IMR-90 (cell line): ENCODE measurements at regions not wholly inside any gene's neighbourhood (a gene's known extent, or its start where the extent isn't known, plus 50 kb on each side); places are given as distances from the start of the nearest gene placed in this dataset.

Experiments used
- ATAC-seq: fragments of 200-7000 bp; cut with Tn5 transposase; 2 replicates; pipeline ENCODE4 v1.9.1; 2020; ENCODE audit warnings: low read depth, mild to moderate bottlenecking, moderate library complexity
- BruUV-seq: library from RNA; stranded (reverse); fragments of 400-500 nt; replicated peaks from 2 replicates; lab custom pipeline; 2021; lab: Mats Ljungman, UMichigan
- CTCF ChIA-PET: fragments of 300-600 bp; formaldehyde crosslinking; extraction: SDS; loops from one replicate; lab custom pipeline; 2021; ENCODE audit warnings: antibody characterized with exemption; lab: Yijun Ruan, JAX
- POLR2A ChIA-PET: fragments of 300-600 bp; sonication (Branson Sonifier 250); formaldehyde crosslinking; loops from one replicate; lab custom pipeline; 2022; ENCODE audit warnings: antibody characterized with exemption; ENCODE audit not compliant: unreplicated experiment; lab: Charles Lee
- DNase-seq: peaks from one replicate; pipeline ENCODE4 v3.0.0; 2013
- H2AFZ ChIP-seq: replicated peaks from 2 replicates; pipeline ENCODE3; 2013; ENCODE audit warnings: low read length, mild to moderate bottlenecking; ENCODE audit not compliant: poor library complexity
- H2AK5ac ChIP-seq: 2 replicates; pipeline ENCODE4 v1.6.1; 2013; ENCODE audit warnings: low read depth, low read length, inconsistent platforms
- H2AK9ac ChIP-seq: replicated peaks from 2 replicates; pipeline ENCODE3; 2013; ENCODE audit warnings: mild to moderate bottlenecking, low read depth, low read length, moderate library complexity; ENCODE audit not compliant: poor library complexity
- H2BK120ac ChIP-seq: 2 replicates; pipeline ENCODE4 v1.6.1; 2013; ENCODE audit warnings: low read depth, low read length, inconsistent platforms
- H2BK15ac ChIP-seq: 3 replicates; pipeline ENCODE4 v1.6.1; 2013; ENCODE audit warnings: low read depth, low read length, inconsistent platforms
- H2BK20ac ChIP-seq: 2 replicates; pipeline ENCODE4 v1.6.1; 2013; ENCODE audit warnings: low read depth, mild to moderate bottlenecking, inconsistent platforms, low read length, moderate library complexity
- H2BK5ac ChIP-seq: 2 replicates; pipeline ENCODE4 v1.6.1; 2013; ENCODE audit warnings: mild to moderate bottlenecking, low read depth, low read length, inconsistent platforms; ENCODE audit not compliant: poor library complexity, severe bottlenecking
- H3K14ac ChIP-seq: replicated peaks from 2 replicates; pipeline ENCODE4 v1.6.1; 2013; ENCODE audit warnings: low read depth, low read length, inconsistent platforms
- H3K18ac ChIP-seq: 2 replicates; pipeline ENCODE4 v1.6.1; 2013; ENCODE audit warnings: low read depth, low read length, control low read depth
- H3K23ac ChIP-seq: 2 replicates; pipeline ENCODE4 v1.6.1; 2013; ENCODE audit warnings: low read depth, low read length, inconsistent platforms
- H3K27ac ChIP-seq: 2 replicates; pipeline ENCODE4 v1.5.1; 2013; ENCODE audit warnings: mild to moderate bottlenecking, control low read depth, low read length; ENCODE audit not compliant: insufficient read depth
- H3K27me3 ChIP-seq: 2 replicates; pipeline ENCODE4 v1.6.1; 2013; ENCODE audit warnings: low read length; ENCODE audit not compliant: control insufficient read depth, insufficient read depth
- H3K36me3 ChIP-seq: 2 replicates; pipeline ENCODE4 v1.6.1; 2013; ENCODE audit warnings: low read length, mixed read lengths; ENCODE audit not compliant: control insufficient read depth, insufficient read depth
- H3K4ac ChIP-seq: 2 replicates; pipeline ENCODE4 v1.6.1; 2013; ENCODE audit warnings: low read depth, low read length, inconsistent platforms
- H3K4me1 ChIP-seq: 2 replicates; pipeline ENCODE4 v1.6.1; 2013; ENCODE audit warnings: low read length, mixed read lengths; ENCODE audit not compliant: control insufficient read depth, insufficient read depth
- H3K4me2 ChIP-seq: 2 replicates; pipeline ENCODE4 v1.6.1; 2013; ENCODE audit warnings: low read depth, mild to moderate bottlenecking, control low read depth, low read length, moderate library complexity
- H3K4me3 ChIP-seq: 2 replicates; pipeline ENCODE4 v1.5.1; 2013; ENCODE audit warnings: low read depth, mild to moderate bottlenecking, control low read depth, low read length, moderate library complexity; ENCODE audit not compliant: insufficient read depth
- H3K56ac ChIP-seq: 2 replicates; pipeline ENCODE4 v1.6.1; 2013; ENCODE audit warnings: low read length, inconsistent platforms; ENCODE audit not compliant: insufficient read depth; ENCODE audit errors: extremely low read depth
- H3K79me1 ChIP-seq, 2 experiments: 2 replicates each; pipeline ENCODE4 v1.6.1; 2013; ENCODE audit warnings: low read length in 2 of 2, inconsistent platforms in 1 of 2, low read depth in 1 of 2
- H3K9ac ChIP-seq: 2 replicates; pipeline ENCODE4 v1.6.1; 2013; ENCODE audit warnings: low read depth, low read length, control low read depth
- H3K9me1 ChIP-seq: 2 replicates; pipeline ENCODE4 v1.6.1; 2013; ENCODE audit warnings: low read length, inconsistent platforms; ENCODE audit not compliant: insufficient read depth
- H3K9me3 ChIP-seq: 2 replicates; pipeline ENCODE4 v1.6.1; 2013; ENCODE audit warnings: low read length; ENCODE audit not compliant: control insufficient read depth, insufficient read depth
- H4K20me1 ChIP-seq: 2 replicates; pipeline ENCODE4 v1.6.1; 2013; ENCODE audit warnings: low read length, inconsistent platforms; ENCODE audit not compliant: insufficient read depth
- H4K5ac ChIP-seq: 2 replicates; pipeline ENCODE4 v1.6.1; 2013; ENCODE audit warnings: mild to moderate bottlenecking, low read depth, low read length, control low read depth
- H4K8ac ChIP-seq, 2 experiments: 2 replicates each; pipeline ENCODE4 v1.6.1; 2013; ENCODE audit warnings: low read depth in 2 of 2, low read length in 2 of 2, control low read depth in 1 of 2, inconsistent platforms in 1 of 2
- H4K91ac ChIP-seq: 2 replicates; pipeline ENCODE4 v1.6.1; 2013; ENCODE audit warnings: low read depth, low read length, inconsistent platforms; ENCODE audit not compliant: insufficient read depth
- BHLHE40 ChIP-seq: fragments of 150-350 bp; IDR thresholded peaks from 2 replicates; pipeline ENCODE4 v1.6.1; 2016; ENCODE audit warnings: mild to moderate bottlenecking, low read depth, low read length
- RAD21 ChIP-seq: IDR thresholded peaks from 2 replicates; pipeline ENCODE4 v1.6.1; 2012; ENCODE audit warnings: low read length, improper control_type of control experiment
- RCOR1 ChIP-seq: IDR thresholded peaks from 2 replicates; pipeline ENCODE4 v1.6.1; 2012; ENCODE audit warnings: mild to moderate bottlenecking, low read length, improper control_type of control experiment; ENCODE audit not compliant: insufficient replicate concordance
- RFX5 ChIP-seq: IDR thresholded peaks from 2 replicates; pipeline ENCODE4 v1.8.0; 2012; ENCODE audit warnings: low read depth, mild to moderate bottlenecking, low read length, moderate library complexity
- WGBS, 2 experiments: methylation state at CpG; one replicate each; pipeline versions ENCODE4 v1.1.5 to v1.1.7; 2013; ENCODE audit warnings: missing lambda C conversion rate in 2 of 2; ENCODE audit not compliant: insufficient read length in 1 of 2; ENCODE audit errors: extremely low coverage in 2 of 2; 5-methylcytosine and 5-hydroxymethylcytosine counted together
- dilution Hi-C: fragments of 300-500 bp; cut with HindIII; formaldehyde crosslinking; loops from one replicate; pipeline ENCODE4 v1.14.3; 2018; ENCODE audit warnings: low sequenced_read_pairs; ENCODE audit not compliant: unreplicated experiment
- in situ Hi-C: fragments of 300-500 bp; cut with MboI; formaldehyde crosslinking; loops from 3 replicates; pipeline ENCODE4 v1.14.3; 2019; ENCODE audit warnings: low sequenced_read_pairs, inconsistent platforms, mixed read lengths
- intact Hi-C: fragments of 100-400 bp; cut with micrococcal nuclease; formaldehyde crosslinking; loops from 2 replicates; pipeline ENCODE4 v1.10.0; 2022
- TF ChIP-seq, protein P1 (sequence below): fragments of 150-350 bp; IDR thresholded peaks from 2 replicates; pipeline ENCODE4 v1.6.1; 2017; ENCODE audit warnings: mild to moderate bottlenecking, antibody characterized with exemption, low read length, low read depth

DNA sequence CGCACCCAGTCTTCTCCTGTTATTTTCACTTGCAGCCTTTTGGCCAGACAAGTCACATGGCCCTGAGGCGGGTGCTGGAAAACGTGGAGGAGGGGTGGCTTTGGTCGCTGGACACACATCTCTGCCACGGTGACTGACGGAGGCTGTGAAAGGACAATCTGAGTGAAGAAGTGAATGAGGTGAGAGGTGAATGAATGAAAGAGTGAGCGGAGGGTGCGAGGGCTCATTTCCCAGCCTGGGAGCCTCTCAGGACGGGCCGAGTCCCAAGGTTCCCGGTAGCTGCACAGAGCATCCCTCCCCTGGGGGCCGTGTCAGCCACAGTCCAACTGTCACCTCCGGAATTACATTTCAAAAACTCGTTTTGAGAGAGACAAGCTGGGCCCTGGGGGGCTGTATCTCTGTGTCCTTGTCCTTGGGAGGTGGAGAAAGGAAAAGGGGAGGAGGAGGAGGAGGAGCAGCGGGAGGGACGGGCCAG is 89.6 kb downstream of the UBIAD1 start:
- no peaks in the 10 kb centered on the region for H4K20me1 ChIP-seq
- no peak overlapping the region for H3K18ac ChIP-seq
- H2BK20ac ChIP-seq: no peak overlapping the region
- no peak overlapping the region for H3K4ac ChIP-seq
- no peak overlapping the region for H3K23ac ChIP-seq
- H4K91ac ChIP-seq: no peak overlapping the region
- H2BK5ac ChIP-seq: no peak overlapping the region
- no peak for TF ChIP-seq BHLHE40
- TF ChIP-seq, protein P1, sequence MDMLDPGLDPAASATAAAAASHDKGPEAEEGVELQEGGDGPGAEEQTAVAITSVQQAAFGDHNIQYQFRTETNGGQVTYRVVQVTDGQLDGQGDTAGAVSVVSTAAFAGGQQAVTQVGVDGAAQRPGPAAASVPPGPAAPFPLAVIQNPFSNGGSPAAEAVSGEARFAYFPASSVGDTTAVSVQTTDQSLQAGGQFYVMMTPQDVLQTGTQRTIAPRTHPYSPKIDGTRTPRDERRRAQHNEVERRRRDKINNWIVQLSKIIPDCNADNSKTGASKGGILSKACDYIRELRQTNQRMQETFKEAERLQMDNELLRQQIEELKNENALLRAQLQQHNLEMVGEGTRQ: no peak
- TF ChIP-seq RCOR1: no peak
- TF ChIP-seq RFX5: no peak
- no peak for TF ChIP-seq RAD21
- H3K4me3 ChIP-seq: no peak overlapping the region
- POLR2A ChIA-PET: no interaction called here
- no peaks in the 10 kb centered on the region for H3K9me3 ChIP-seq
- no peaks in the 10 kb centered on the region for H3K79me1 ChIP-seq
- no TSS peak for BruUV-seq
- H2BK15ac ChIP-seq: no peak overlapping the region
- no peak overlapping the region for H3K56ac ChIP-seq
- H3K4me2 ChIP-seq: no peak overlapping the region
- in situ Hi-C loops: no loop called here
- no peak overlapping the region for H2AK5ac ChIP-seq
- H4K5ac ChIP-seq: no peak overlapping the region
- H2BK120ac ChIP-seq: no peak overlapping the region
- H3K36me3 ChIP-seq: no peaks in the 10 kb centered on the region
- H3K4me1 ChIP-seq: no peaks in the 10 kb centered on the region
- H2AFZ ChIP-seq: peak overlapping the region; percentile 58
- dilution Hi-C loops: no loop called here
- no peak overlapping the region for H4K8ac ChIP-seq
- no peak overlapping the region for H3K27ac ChIP-seq
- H3K27me3 ChIP-seq: peaks cover 14% of the 10 kb centered on the region; the same call in 1 of the 2 replicates
- 43% methylated on average over 1 of the region's 16 CpGs; no CpG with 5 or more reads in 1 of the 2 experiments for WGBS, 2 experiments
- no peak overlapping the region for H2AK9ac ChIP-seq
- no peak overlapping the region for H3K14ac ChIP-seq
- no peaks in the 10 kb centered on the region for H3K9me1 ChIP-seq
- CTCF ChIA-PET: no interaction called here
- intact Hi-C loops: no loop called here
- ATAC-seq (no peak; the same call in 1 of the 2 replicates), DNase-seq (no peak)
- H3K9ac ChIP-seq: no peak overlapping the region
